ENCODE measurements at regions not wholly inside any gene's neighbourhood (a gene's known extent, or its start where the extent isn't known, plus 50 kb on each side); places are given as distances from the start of the nearest gene placed in this dataset.
A peak's percentile ranks its signal among the peaks of the same experiment; 100 is the strongest.

DNA sequence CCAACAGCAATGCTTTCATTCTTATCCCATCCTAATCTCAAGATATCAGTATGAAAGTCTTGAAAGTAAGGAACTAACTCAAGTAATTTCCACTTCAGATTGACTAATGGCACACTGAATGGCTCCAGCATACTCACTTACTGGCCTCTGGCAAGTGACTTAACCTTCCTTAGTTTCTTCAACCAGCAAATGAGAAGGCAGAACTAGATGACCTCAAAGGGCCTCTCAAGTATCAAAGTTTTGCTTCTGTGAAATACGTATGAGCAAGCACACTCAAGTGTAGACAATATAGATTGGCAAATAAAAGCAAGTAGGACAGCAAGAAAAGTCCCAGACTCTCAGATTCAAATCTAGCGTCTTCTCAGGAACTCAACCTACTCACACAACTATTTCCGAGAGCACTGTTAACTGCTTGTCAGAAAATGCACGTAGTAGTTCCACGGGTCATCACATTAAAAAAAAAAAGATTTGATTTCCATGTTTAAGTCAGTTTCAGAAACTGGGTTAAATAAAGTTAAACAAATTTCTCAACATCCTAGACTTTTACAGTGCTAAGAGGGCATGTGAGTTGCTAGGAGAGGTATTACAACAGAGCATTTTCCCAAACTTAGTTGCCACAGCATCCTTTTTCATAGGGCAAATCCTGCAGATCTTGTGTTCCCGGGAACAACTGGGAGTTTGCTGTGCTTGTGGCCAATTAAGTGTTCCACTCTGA lies 276.9 kb upstream of the KLF14 start:
- DNase-seq (ENCODE audit: low spot score in 2 of 2) (no peak), ATAC-seq (peak; percentile 88)
- Mint-ChIP-seq H3K4me3 (peak overlapping the region; percentile 65), H3K9me3 (no peaks in the 10 kb centered on the region), H3K4me1 (peaks cover 93% of the 10 kb centered on the region), H3K27ac (peak overlapping the region; percentile 95), H3K36me3 (peaks cover 91% of the 10 kb centered on the region)

DNA sequence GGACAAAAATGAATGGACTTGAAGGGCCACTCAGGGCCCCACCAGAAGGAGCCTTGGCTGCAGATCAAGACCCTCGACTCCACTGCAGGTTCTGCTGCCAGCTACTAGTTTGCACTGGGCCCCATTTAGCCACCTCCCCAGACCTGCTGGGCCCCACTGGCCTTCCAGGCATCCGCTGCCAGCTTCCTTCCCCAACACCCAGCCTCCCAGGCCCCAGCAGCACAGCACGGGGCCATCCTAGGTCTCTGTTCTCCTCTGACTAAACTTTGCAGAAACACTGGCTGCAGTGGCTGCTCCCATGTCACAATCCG lies 277.4 kb upstream of the KLF14 start:
- Mint-ChIP-seq H3K9me3 (no peaks in the 10 kb centered on the region), H3K36me3 (peaks cover 91% of the 10 kb centered on the region), H3K4me3 (peak overlapping the region; percentile 65), H3K4me1 (peaks cover 95% of the 10 kb centered on the region), H3K27ac (peak overlapping the region; percentile 95)
- peak; percentile 27 for ATAC-seq
- DNase-seq (ENCODE audit: low spot score in 2 of 2), result peak in 1 of 2 donors; percentile 70

DNA sequence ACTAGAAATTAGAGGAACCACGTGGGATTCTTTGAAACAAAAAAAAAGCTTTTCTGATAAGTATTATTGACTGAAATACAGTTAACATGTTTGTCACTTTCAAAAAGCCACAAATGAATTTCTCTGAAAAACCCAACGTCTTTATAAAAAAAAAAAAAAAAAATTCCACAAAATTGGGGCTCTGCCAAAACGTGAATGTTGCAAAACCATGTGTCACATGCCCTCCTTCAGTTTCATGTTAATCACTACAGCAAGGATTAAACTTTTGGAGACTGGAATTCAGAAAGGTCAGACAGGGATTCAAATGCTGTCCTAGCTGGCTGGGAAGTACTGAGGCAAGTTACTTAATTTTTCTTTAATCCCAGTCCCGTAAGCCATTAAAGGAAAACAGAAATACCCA lies 278.0 kb upstream of the KLF14 start:
- ATAC-seq (no peak), DNase-seq (ENCODE audit: low spot score in 2 of 2) (no peak)
- Mint-ChIP-seq H3K36me3 (peaks cover 91% of the 10 kb centered on the region), H3K4me3 (peak overlapping the region; percentile 65), H3K4me1 (peaks cover 93% of the 10 kb centered on the region), H3K27ac (peak overlapping the region; percentile 95), H3K9me3 (no peaks in the 10 kb centered on the region)

DNA sequence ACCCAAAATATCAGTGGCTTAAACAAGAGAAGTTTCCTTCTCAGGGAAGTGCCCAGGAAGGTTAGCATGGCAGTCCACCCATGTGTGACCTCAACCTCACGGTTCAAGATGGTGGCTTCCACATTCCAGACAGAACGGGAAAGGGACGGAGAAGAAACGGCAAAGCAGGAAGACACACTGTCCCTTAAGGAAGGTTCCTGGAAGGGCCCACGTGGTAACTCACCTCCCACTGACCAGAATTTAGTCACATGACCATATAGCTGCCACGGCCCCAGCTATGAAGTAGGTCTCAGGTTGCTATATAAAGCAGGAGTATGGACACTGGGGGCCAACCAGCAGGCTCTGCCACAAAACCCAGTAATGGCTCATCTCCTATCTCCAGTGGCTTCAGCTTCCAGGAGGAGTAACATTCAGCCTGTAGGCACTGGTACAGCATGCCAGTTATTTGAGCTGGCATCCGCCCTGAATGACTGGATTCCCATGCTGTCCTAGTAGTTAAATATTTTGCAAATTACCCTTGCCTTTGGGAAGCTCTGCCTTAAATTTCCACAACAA lies 278.5 kb upstream of the KLF14 start:
- H3K4me3 Mint-ChIP-seq, result peak overlapping the region; percentile 65
- H3K36me3 Mint-ChIP-seq, result peaks cover 91% of the 10 kb centered on the region
- H3K4me1 Mint-ChIP-seq, result peaks cover 92% of the 10 kb centered on the region
- H3K27ac Mint-ChIP-seq, result peak overlapping the region; percentile 95
- DNase-seq (ENCODE audit: low spot score in 2 of 2), result no peak
- ATAC-seq, result peak; percentile 1
- H3K9me3 Mint-ChIP-seq, result no peaks in the 10 kb centered on the region

DNA sequence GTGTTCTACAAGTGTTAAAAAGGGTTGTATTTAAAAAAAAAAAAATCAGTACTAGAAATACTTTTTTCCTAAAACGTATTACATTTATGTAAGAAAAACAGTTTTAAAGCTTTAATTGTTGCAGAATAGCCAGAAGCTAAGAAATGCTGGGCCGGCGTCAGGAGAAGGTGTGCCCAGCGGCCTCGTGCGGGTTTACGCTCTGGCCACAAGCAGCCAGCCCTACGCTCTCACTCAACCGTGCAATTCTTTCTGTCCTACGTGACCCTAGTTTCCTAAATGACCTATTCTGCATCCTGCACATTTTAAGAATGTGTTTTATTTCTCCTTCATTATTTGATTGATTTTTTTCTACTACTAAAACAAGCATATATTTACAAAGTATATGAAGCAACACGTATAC lies 279.7 kb upstream of the KLF14 start:
- Mint-ChIP-seq H3K9me3 (no peaks in the 10 kb centered on the region), H3K36me3 (peaks cover 90% of the 10 kb centered on the region), H3K27ac (peak overlapping the region; percentile 95), H3K4me1 (peaks cover 93% of the 10 kb centered on the region), H3K4me3 (peak overlapping the region; percentile 65)
- DNase-seq (ENCODE audit: low spot score in 2 of 2), result no peak
- no peak for ATAC-seq

DNA sequence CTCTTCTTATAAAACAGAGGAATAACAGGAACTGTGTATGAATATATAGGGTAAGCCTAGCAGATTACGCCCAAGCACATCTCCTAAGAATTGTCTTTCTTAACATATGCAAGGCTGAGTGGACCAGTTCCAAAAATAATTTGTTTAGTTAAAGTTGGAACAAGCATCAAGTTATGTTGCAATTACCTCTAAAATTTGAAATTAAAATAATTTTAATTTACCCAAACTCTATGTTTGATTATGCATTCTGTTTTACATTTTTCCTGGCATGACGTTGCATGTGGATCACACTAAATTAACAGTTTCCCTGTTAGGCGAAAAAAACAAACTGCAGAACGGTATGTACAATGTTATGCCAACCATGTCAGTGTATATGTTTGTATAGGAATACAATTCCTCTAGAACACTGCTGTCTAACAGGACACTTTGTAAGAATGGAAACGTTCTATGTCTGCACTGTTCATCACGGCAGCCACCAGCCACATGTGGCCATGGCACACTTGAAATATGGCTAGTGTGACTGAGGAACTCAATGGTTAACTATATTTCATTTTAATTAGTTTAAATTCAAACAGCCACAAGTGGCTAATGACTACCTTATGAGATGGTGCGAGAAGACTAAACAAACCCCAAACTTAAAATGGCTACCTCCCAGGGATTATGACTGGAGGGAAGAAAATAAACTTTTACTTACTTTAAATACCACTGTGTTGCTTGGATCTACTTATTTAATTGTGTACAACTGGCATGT lies 281.1 kb upstream of the KLF14 start:
- Mint-ChIP-seq H3K27ac (peak overlapping the region; percentile 95), H3K9me3 (no peaks in the 10 kb centered on the region), H3K36me3 (peaks cover 86% of the 10 kb centered on the region), H3K4me1 (peaks cover 91% of the 10 kb centered on the region), H3K4me3 (peak overlapping the region; percentile 65)
- ATAC-seq (no peak), DNase-seq (ENCODE audit: low spot score in 2 of 2) (no peak)

DNA sequence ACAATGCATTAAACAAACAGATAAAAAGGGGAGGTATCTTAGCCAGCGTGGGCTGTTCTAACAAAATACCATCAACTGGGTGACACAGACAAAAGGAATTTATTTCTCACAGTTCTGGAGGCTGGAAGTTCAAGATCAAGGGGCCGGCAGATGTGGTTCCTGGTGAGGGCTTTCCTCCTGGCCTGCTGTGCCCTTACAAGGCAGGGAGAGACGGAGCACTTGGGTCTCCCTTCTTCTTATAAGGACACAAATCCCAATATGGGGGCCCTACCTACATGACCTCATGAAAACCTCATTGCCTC lies 281.6 kb upstream of the KLF14 start:
- Mint-ChIP-seq H3K4me1 (peaks cover 91% of the 10 kb centered on the region), H3K4me3 (no peak overlapping the region), H3K27ac (peak overlapping the region; percentile 73), H3K36me3 (peaks cover 82% of the 10 kb centered on the region), H3K9me3 (no peaks in the 10 kb centered on the region)
- DNase-seq (ENCODE audit: low spot score in 2 of 2) (no peak), ATAC-seq (no peak)

DNA sequence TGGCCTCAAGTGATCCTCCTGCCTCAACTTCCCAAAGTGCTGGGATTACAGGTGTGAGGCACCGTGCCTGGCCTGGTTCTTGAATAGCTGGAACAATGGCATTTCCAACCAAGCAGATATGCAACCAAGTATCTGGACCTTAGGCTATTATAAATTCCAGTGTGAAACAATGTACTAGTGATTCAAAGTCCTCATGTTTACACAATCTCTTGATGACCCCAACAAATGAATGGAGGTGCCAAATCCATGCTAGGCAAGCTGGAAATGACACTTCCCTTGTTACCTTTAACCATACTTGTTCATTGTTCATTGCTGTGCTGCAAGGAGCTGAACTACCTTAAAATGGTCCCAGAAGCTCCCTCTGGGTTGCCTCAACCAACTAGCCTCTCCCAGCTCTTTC lies 282.2 kb upstream of the KLF14 start:
- peaks cover 91% of the 10 kb centered on the region for H3K4me1 Mint-ChIP-seq
- peaks cover 79% of the 10 kb centered on the region for H3K36me3 Mint-ChIP-seq
- no peak for ATAC-seq
- no peaks in the 10 kb centered on the region for H3K9me3 Mint-ChIP-seq
- DNase-seq (ENCODE audit: low spot score in 2 of 2), result no peak
- no peak overlapping the region for H3K4me3 Mint-ChIP-seq
- H3K27ac Mint-ChIP-seq, result peak overlapping the region; percentile 73

DNA sequence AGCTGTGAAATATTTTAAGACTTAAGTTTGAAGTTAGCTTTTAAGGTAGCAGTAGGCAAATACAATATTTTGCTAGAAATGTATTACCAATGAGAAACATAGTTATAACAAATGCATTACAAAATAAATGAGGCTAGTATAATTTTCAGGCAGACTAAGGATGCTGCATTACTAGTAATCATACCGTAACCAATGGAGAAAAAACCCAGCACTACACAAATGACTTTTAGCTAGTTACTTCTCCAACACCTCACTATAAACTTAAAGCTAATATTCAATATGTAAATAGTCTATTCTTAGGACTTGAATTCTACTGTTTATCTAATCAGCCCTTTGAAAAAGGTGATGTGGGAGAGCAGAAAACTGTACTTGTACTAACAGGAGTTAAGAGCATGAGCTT lies 285.3 kb upstream of the KLF14 start:
- DNase-seq (ENCODE audit: low spot score in 2 of 2) (no peak), ATAC-seq (peak; percentile 52)
- peak overlapping the region; percentile 85 for H3K27ac Mint-ChIP-seq
- peaks cover 87% of the 10 kb centered on the region for H3K4me1 Mint-ChIP-seq
- peaks cover 2% of the 10 kb centered on the region for H3K9me3 Mint-ChIP-seq
- H3K4me3 Mint-ChIP-seq, result peak overlapping the region; percentile 65
- H3K36me3 Mint-ChIP-seq, result peaks cover 81% of the 10 kb centered on the region

DNA sequence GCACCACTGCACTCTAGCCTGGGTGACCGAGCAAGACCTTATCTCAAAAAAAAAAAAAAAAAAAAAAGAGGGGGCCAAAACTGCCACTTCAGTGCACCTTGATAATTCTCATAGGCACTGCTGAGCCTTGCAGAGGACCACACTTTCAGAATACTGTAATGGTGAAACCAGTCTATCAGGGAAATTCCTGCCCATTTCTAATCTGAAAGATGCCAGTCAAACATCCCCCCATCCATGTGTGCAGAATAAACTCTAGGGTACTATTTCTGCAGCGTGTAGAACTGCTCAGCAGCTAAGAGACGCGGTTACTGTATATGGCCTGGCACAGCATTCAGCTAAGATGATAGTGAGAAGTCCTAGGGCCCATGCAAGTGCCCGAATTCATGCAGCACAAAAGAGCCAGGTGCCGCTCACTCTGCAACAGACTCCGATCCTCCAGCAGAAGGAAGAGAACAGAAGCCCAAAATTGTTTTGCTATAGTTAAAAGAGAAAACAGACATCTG lies 286.8 kb upstream of the KLF14 start:
- peak; percentile 62 for ATAC-seq
- DNase-seq (ENCODE audit: low spot score in 2 of 2), result no peak
- peak overlapping the region; percentile 65 for H3K4me3 Mint-ChIP-seq
- peaks cover 2% of the 10 kb centered on the region for H3K9me3 Mint-ChIP-seq
- H3K27ac Mint-ChIP-seq, result peak overlapping the region; percentile 85
- peaks cover 78% of the 10 kb centered on the region for H3K4me1 Mint-ChIP-seq
- peaks cover 82% of the 10 kb centered on the region for H3K36me3 Mint-ChIP-seq

DNA sequence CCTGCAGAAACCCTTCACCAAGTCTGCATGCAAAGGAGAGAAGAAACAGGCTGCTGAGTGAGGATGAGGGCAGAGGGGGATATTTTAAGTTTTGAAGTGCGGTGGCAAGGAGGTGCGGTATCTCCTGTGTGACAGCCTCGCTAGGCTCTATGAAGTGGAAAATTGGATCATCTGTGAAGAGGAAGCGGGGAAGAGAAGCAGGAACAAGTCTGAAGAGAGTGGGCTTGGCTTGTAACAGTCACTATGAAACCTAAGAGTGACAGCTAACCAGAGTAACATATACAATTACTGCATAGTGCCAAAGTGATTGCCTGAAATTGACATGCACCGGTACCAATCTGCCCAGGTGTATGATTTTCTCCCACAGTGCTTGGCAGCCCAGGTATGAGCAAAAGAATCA lies 287.5 kb upstream of the KLF14 start:
- peaks cover 2% of the 10 kb centered on the region for H3K9me3 Mint-ChIP-seq

DNA sequence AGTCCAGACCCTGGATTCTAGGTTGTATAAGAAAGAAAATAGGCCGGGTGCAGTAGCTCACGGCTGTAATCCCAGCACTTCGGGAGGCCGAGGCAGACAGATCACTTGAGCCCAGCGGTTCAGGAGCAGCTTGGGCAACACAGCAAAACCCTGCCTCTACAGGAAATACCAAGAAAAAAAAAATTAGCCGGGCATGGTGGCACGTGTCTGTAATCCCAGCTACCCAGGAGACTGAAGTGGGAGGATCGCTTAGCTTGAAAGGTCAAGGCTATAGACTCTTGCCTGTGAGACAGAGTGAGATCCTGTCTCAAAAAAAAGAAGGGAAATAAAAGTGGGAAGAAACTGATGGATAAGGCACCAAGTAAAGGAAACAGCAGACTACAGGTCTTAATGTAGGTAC lies 287.9 kb upstream of the KLF14 start:
- Mint-ChIP-seq H3K27ac (peak overlapping the region; percentile 85), H3K9me3 (peaks cover 2% of the 10 kb centered on the region), H3K36me3 (peaks cover 82% of the 10 kb centered on the region), H3K4me1 (peaks cover 79% of the 10 kb centered on the region), H3K4me3 (peak overlapping the region; percentile 65)
- DNase-seq (ENCODE audit: low spot score in 2 of 2) (no peak), ATAC-seq (peak; percentile 4)

More for the DNA sequence above, 287.5 kb upstream of the KLF14 start:
- H3K4me3 Mint-ChIP-seq, result peak overlapping the region; percentile 65
- DNase-seq (ENCODE audit: low spot score in 2 of 2), result peak in 1 of 2 donors; percentile 53
- peaks cover 82% of the 10 kb centered on the region for H3K36me3 Mint-ChIP-seq
- peak; percentile 79 for ATAC-seq
- peak overlapping the region; percentile 85 for H3K27ac Mint-ChIP-seq
- peaks cover 77% of the 10 kb centered on the region for H3K4me1 Mint-ChIP-seq

DNA sequence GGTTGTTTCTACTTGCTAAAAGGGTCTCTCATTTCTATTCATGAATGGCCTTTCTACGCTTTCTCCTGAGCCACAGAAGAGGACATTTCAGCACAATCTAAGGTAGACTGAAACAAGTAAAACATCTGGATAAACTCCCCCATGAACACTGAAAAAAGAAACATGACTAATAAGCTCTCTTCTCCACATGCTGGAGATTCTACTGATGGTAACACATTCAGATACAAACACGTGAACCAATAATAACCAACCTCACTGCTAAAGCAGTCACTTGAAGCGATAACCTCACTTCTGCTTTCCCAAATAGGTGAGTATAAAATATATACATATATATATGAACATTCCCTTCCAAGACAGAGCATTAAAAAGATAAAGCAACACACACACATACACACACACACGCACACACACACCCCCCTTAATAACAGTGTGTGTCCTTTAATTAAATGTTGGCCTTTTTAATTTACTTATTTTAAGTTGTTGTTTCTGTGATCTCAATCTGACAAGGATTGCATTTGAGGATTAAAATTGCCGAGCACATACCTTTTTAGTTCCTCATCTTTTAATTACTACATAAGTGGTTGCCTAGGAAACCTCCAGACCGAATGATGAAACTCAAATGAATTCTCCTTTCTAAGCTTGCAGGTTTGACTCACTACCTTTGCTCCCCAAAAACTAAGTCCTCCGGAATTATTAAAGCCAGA lies 292.4 kb upstream of the KLF14 start:
- Mint-ChIP-seq H3K4me1 (peaks cover 72% of the 10 kb centered on the region), H3K4me3 (peak overlapping the region; percentile 42), H3K27ac (peak overlapping the region; percentile 96), H3K36me3 (peaks cover 93% of the 10 kb centered on the region), H3K9me3 (peaks cover 2% of the 10 kb centered on the region)
- DNase-seq (ENCODE audit: low spot score in 2 of 2), result no peak
- peak; percentile 46 for ATAC-seq

DNA sequence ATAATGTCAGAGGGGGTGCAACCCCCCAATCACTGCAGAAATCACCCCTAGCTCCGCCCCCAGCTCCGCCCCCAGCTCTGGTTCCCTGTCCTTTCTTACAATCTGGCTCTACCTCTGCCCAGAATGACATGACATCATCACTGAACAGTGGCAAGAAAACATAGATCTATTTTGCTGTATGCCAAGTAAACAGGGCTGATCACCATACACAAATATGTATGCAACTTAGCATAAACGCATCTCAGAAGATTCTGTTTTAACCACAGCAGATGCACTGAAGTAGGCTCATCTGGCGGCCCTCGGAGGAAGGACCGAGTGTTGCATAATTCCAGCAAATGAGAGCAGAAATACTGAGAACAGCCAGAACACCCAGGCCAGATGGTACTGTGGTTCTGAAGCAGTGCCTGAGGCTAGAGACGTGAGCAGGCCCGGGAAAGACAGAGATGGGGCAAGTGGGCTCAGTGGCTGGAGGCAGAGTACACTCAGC lies 293.3 kb upstream of the KLF14 start:
- peak overlapping the region; percentile 96 for H3K27ac Mint-ChIP-seq
- H3K4me3 Mint-ChIP-seq, result peak overlapping the region; percentile 42
- peak; percentile 49 for ATAC-seq
- peaks cover 93% of the 10 kb centered on the region for H3K36me3 Mint-ChIP-seq
- peak in 1 of 2 donors; percentile 69 for DNase-seq (ENCODE audit: low spot score in 2 of 2)
- H3K9me3 Mint-ChIP-seq, result peaks cover 2% of the 10 kb centered on the region
- H3K4me1 Mint-ChIP-seq, result peaks cover 72% of the 10 kb centered on the region

DNA sequence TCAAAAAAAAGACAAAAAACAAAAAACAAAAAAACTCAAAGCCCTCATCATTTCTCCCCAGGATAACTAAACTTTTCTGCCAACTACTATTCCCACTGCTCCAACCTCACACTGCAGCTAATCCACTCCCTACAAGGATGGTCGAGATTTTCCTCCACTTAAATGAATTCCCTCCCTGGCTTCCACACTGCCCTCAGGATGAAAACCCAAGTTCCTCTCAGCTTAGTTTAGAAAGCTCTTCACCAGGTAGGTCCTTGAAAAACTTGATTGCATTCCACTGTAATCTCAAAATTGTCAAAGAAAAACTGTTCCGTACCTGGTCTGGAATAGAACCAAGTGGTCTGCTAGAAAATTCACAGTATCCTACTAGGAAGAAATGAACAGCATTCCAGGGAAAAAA lies 294.3 kb upstream of the KLF14 start:
- H3K36me3 Mint-ChIP-seq, result peaks cover 92% of the 10 kb centered on the region
- no peak for DNase-seq (ENCODE audit: low spot score in 2 of 2)
- peaks cover 75% of the 10 kb centered on the region for H3K4me1 Mint-ChIP-seq
- peak overlapping the region; percentile 42 for H3K4me3 Mint-ChIP-seq
- no peak for ATAC-seq
- H3K27ac Mint-ChIP-seq, result peak overlapping the region; percentile 96
- peaks cover 2% of the 10 kb centered on the region for H3K9me3 Mint-ChIP-seq
